ENCODE measurements at regions not wholly inside any gene's neighbourhood (a gene's known extent, or its start where the extent isn't known, plus 50 kb on each side); places are given as distances from the start of the nearest gene placed in this dataset.

GRCh38 chr12:71335151-71335962 is 104.2 kb upstream of the LGR5 start:
- no peak for TF ChIP-seq CTCF (IDR thresholded peaks at IDR 0.05)
- TF ChIP-seq POLR2A (IDR thresholded peaks at IDR 0.05; ENCODE audit: low read depth), result no peak
